Gastroesophageal sphincter (tissue), 3 donors: ENCODE measurements at regions not wholly inside any gene's neighbourhood (a gene's known extent, or its start where the extent isn't known, plus 50 kb on each side); places are given as distances from the start of the nearest gene placed in this dataset.

Source experiments
- CTCF ChIP-seq, 4 experiments: fragments of 200-600 bp in 2 of 4; fragments of 450-650 bp in 2 of 4; sonication (generic) in 1 of 4; IDR thresholded peaks; one replicate each; pipeline ENCODE4 v1.5.1; 2017 to 2019; ENCODE audit warnings: antibody characterized with exemption in 4 of 4, mild to moderate bottlenecking in 2 of 4, moderate library complexity in 2 of 4
- EP300 ChIP-seq: sonication (generic); formaldehyde crosslinking; IDR thresholded peaks from one replicate; pipeline ENCODE4 v1.6.1; 2017; ENCODE audit warnings: antibody characterized with exemption, mild to moderate bottlenecking

GRCh38 chr22:49685116-49685515 is 142.6 kb downstream of the BRD1 start:
- no peak for TF ChIP-seq CTCF (IDR thresholded peaks at IDR 0.05)
- no peak for TF ChIP-seq EP300
